Keratinocyte (primary cell): ENCODE measurements at regions not wholly inside any gene's neighbourhood (a gene's known extent, or its start where the extent isn't known, plus 50 kb on each side); places are given as distances from the start of the nearest gene placed in this dataset.

Experiments used
- CTCF ChIP-seq, 3 experiments: IDR thresholded peaks in 1 of 3; conservative IDR thresholded peaks in 1 of 3; optimal IDR thresholded peaks in 1 of 3; 2 replicates in 2 of 3; 3 replicates in 1 of 3; pipeline versions ENCODE3 to v1.5.1; 2011; ENCODE audit warnings: low read length in 3 of 3, mild to moderate bottlenecking in 3 of 3, moderate library complexity in 2 of 3, control low read depth in 1 of 3, inconsistent platforms in 1 of 3; ENCODE audit not compliant: insufficient read depth in 2 of 3; ENCODE audit errors: extremely low read depth in 1 of 3
- EZH2 ChIP-seq: IDR thresholded peaks from one replicate; pipeline ENCODE4 v1.6.1; 2012; ENCODE audit warnings: inconsistent platforms, mild to moderate bottlenecking, low read length, moderate library complexity

- TF ChIP-seq CTCF (optimal IDR thresholded peaks at IDR 0.05 in 1 of 3, IDR thresholded peaks at IDR 0.05 in 1 of 3, conservative IDR thresholded peaks at IDR 0.05 in 1 of 3; ENCODE audit: extremely low read depth in 1 of 3, insufficient read depth in 2 of 3, low read length in 3 of 3) (no peak), EZH2 (no peak)
These were observed 312.5 kb upstream of the OBI1 start for GRCh38 chr13:78971355-78972025.
